MM.1S (cell line): ENCODE measurements at regions not wholly inside any gene's neighbourhood (a gene's known extent, or its start where the extent isn't known, plus 50 kb on each side); places are given as distances from the start of the nearest gene placed in this dataset.

ENCODE experiments used
- CTCF ChIP-seq: fragments of 300-600 bp; sonication (generic); IDR thresholded peaks from 2 replicates; pipeline ENCODE4 v1.5.1; 2016; ENCODE audit warnings: antibody characterized with exemption, low read length, mixed read lengths
- EZH2 ChIP-seq: fragments of 300-600 bp; sonication (generic); optimal IDR thresholded peaks from 2 replicates; pipeline ENCODE3; 2017; ENCODE audit warnings: low read depth, mild to moderate bottlenecking, antibody characterized with exemption, low read length, mixed read lengths
- EZH2phosphoT487 ChIP-seq: fragments of 300-600 bp; sonication (generic); IDR thresholded peaks from 2 replicates; pipeline ENCODE4 v1.6.1; 2018; ENCODE audit warnings: antibody characterized with exemption, low read length

- TF ChIP-seq CTCF (no peak), EZH2 (no peak), EZH2phosphoT487 (no peak)
Observed at GRCh38 chr2:133945089-133945488, 308.8 kb upstream of the MGAT5 start.
